Fibroblast of lung (primary cell): ENCODE measurements at regions not wholly inside any gene's neighbourhood (a gene's known extent, or its start where the extent isn't known, plus 50 kb on each side); places are given as distances from the start of the nearest gene placed in this dataset.

ENCODE experiments used
- EZH2 ChIP-seq: IDR thresholded peaks from 2 replicates; pipeline ENCODE4 v1.5.1; 2012; ENCODE audit warnings: low read length, control low read depth, mild to moderate bottlenecking; ENCODE audit errors: missing control alignments
- TF ChIP-seq, protein P1 (sequence below), 2 donors: IDR thresholded peaks in 1 of 2; conservative IDR thresholded peaks in 1 of 2; 1 replicate in 1 of 2; 2 replicates in 1 of 2; pipeline ENCODE4 v1.5.1; 2011 to 2012; ENCODE audit warnings: low read length in 2 of 2, control low read depth in 1 of 2, inconsistent platforms in 1 of 2, low read depth in 1 of 2, mild to moderate bottlenecking in 1 of 2

DNA sequence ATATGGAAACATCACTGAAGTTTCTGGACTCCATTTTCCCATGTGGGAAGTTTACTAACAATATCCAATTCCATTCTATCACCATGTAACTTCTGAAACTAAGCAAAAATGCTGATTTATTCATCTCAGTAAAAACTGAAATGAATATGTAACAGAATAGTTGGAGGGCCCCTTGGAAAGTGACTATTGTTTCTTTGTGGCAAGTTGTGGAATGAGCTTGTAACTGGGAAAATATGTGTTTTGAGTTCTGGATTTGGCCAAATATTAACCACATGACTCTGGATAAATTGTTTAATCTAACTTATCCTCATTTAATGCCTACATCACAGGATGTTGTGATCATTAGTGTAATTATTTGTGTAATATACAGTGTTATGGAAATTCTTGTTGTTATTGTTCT, 619.3 kb downstream of the TLE4 start:
- TF ChIP-seq, protein P1, sequence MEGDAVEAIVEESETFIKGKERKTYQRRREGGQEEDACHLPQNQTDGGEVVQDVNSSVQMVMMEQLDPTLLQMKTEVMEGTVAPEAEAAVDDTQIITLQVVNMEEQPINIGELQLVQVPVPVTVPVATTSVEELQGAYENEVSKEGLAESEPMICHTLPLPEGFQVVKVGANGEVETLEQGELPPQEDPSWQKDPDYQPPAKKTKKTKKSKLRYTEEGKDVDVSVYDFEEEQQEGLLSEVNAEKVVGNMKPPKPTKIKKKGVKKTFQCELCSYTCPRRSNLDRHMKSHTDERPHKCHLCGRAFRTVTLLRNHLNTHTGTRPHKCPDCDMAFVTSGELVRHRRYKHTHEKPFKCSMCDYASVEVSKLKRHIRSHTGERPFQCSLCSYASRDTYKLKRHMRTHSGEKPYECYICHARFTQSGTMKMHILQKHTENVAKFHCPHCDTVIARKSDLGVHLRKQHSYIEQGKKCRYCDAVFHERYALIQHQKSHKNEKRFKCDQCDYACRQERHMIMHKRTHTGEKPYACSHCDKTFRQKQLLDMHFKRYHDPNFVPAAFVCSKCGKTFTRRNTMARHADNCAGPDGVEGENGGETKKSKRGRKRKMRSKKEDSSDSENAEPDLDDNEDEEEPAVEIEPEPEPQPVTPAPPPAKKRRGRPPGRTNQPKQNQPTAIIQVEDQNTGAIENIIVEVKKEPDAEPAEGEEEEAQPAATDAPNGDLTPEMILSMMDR (conservative IDR thresholded peaks at IDR 0.05 in 1 of 2, IDR thresholded peaks at IDR 0.05 in 1 of 2; ENCODE audit: low read depth in 1 of 2, low read length in 2 of 2): no peak
- no peak for TF ChIP-seq EZH2
